NCI-H524 treated with DMSO at 0.1 percent for 48 hours (cell line): ENCODE measurements at regions not wholly inside any gene's neighbourhood (a gene's known extent, or its start where the extent isn't known, plus 50 kb on each side); places are given as distances from the start of the nearest gene placed in this dataset.

Experiments used
- DNase-seq: peaks from one replicate; lab custom pipeline; 2025; lab: John Stamatoyannopoulos, UW

DNA sequence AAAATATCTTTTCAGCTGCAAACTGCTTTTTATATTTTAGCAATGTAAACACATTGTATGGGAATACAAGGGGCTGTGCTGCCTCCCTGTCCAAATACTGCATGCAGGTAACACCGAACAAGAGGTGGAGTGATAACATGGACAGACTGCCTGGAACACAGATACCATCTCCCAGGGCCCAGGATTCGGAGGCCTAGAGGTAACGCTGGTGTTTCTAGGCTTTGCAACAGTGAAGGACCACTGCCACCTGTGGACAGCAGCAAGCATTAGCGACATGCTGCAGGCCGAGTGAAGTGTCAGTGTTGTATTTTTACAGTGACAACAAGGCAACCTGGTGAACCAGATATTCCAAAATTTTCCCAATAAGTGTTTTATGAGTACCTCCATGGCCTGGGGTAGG lies 379.1 kb downstream of the DMRT2 start:
- DNase-seq: no peak

DNA sequence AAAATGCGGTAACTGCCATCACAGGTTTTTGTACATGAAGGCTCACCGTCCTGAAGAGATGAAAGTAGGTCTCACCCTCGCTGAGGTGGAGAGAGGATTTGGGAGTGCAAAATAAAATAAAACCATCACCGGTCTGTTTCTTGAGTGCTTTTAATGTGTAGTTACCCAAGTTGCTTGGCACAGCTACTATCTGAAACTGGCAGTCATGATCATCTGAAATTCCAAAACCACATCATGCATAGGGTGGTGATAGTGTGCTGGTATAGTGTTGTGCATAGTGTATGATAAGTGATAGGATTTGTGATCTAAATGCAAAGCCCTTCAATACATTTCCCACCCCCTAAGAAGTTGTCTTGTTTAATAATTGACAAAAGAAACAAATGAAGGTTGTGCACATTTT lies 381.3 kb downstream of the DMRT2 start:
- no peak for DNase-seq

DNA sequence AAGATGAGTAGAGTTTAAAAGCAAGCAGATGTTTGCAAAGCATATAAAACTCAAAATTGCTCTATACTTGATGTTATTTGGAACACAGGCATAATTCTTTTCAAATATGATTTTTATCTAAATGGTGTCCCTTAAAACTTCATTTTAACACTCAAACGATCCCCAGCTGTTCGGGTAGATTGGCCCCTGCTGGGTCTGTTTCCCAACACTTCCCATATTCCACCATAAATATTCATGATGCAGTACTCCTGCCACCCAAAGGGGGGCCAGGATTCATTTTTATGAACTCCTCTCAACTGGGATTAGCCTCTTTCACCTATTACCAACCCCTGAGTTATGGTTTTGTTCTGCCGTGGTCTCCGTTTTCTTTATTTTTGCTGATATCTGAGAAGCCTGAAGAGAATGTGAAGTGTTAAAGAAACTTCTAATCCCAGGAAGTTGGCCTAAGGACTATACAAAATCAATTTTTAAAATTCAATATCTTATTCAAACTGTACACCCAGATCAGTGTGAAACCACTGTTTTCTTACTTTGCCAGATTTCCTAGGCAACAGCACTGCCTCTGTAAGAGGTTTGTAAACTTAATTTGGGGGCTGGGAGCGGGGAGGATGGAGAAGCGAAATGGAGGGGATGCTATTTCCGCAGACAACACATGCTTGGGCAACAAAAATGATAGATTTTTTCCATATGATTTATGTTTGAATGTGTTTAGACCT lies 384.1 kb downstream of the DMRT2 start:
- peak; percentile 38 for DNase-seq

DNA sequence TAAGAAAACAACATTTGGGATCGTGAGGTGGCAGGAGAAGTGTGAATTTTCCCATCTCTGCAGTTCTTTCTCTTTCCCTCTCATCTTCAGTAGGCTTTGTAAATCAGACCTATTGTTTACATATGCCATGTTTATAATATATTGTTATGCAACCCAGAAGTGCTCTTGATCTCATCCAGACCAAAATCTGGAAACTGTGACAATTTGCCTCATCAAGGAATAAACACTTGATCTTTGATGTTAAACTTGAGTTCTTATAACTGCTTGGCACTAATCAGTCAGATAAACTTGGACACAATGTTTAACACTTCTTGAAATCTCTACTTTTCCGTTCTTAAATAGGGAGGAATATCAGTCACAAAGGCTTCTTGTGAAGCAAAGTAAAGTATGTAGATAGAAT lies 384.7 kb downstream of the DMRT2 start:
- no peak for DNase-seq

DNA sequence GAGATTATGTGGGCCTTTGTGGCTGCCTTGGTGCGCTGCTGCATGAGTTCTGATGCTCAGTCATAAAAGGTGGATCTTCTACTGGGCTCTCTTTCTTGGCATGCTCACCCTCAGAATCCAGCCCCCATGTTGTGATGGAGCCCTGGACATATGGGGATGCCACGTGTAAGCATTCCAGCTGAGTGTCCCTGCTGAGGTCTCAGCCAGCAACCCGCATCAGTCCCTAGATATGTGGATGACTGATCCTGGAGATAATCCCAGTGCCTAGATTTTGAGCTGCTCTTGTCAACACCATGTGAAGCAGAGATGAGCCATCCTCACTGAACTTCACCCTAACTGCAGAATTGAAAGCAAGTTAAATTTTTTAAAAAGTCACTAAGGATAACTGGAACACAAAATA lies 390.1 kb downstream of the DMRT2 start:
- no peak for DNase-seq

DNA sequence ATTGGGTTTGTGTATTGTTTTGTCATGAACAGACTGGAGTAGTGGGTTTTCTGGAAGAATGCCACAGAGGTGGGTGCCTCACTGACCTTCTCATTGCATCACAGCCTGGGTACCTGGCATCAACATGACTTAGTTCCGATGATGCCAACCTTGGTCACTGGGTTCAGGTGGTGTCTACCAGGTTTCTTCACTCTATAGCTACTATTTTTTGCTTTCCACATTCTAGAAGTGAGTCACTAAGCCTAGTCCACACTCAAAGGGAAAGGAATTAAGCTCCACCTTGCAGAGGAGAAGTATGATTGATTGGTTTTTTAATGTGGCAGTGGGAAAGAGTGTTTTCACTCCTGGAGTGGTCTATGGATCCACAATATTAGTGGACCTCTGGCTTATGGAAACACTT lies 391.9 kb downstream of the DMRT2 start:
- no peak for DNase-seq

DNA sequence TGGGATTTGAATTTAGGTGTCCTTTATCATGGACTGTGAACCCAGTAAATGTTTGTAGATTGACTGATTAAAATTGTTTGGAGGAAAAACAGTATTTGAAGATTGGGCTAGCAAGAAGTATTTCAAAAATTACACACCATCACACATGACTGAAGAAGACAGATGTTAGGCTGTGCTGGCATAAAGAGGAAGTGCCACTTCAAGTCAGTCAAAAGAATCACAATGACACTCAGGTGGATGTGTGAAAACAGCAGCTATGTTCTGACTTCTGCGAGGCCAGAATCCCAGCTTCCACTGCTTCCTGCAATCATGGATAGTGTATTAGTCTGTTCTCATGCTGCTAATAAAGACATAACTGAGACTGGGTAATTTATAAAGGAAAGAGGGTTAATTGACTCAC lies 393.3 kb downstream of the DMRT2 start:
- no peak for DNase-seq

DNA sequence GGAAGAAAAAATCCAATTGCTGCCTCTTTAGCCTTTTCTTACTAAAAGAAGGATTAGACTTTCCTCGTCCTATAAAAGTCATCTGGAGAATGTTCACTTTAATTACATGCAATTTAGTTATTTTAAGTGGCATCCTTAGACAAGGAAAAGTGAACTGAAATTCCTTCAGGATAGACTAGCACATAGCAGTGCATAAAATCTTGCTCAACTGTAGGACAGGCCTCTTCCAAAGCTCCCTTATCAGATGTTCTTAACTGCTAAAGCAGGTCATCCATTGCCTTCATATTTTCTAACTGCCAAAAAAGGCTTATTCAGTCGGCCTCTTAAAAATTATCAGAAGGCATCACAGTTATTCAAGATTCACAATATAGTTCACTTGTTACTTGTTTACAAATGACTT lies 396.5 kb downstream of the DMRT2 start:
- DNase-seq: no peak

DNA sequence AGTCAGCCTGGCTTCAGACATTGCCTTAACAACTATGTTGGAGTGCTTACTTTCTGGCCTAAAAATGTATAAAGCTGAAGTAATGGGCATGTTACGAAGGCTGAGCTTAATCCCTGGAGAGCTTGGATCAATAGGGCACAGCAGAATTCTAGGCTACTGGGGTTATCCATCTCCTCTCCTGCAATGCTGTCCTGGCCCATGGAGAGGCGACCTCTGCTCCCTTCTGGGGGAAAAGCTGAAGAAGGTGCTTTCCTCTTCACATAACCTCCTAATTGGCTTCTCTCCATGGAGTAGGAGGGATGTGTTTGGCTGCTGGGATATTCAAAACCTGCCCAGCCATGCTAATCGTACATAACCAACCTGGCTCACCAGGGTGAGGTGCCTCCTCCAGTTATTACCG lies 403.5 kb downstream of the DMRT2 start:
- no peak for DNase-seq

DNA sequence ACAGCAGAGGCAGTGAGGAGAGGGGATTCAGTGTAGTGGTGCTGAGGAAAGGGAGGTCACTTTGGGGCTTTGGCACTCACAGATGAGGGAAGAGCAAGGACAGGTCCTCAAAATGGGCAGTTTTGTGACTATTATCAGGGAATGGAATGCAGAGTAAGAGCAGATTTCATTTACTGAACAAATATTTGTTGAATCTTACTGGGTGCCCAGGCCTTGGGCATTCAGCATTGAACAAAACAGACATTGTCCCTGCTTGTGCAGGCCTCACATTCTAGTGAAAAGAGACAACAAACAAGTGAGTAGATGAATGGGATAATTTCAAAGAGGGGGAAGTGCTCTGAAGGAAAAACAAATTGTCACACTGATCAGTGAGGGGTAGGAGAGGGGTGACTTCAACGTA lies 404.1 kb downstream of the DMRT2 start:
- DNase-seq: no peak

DNA sequence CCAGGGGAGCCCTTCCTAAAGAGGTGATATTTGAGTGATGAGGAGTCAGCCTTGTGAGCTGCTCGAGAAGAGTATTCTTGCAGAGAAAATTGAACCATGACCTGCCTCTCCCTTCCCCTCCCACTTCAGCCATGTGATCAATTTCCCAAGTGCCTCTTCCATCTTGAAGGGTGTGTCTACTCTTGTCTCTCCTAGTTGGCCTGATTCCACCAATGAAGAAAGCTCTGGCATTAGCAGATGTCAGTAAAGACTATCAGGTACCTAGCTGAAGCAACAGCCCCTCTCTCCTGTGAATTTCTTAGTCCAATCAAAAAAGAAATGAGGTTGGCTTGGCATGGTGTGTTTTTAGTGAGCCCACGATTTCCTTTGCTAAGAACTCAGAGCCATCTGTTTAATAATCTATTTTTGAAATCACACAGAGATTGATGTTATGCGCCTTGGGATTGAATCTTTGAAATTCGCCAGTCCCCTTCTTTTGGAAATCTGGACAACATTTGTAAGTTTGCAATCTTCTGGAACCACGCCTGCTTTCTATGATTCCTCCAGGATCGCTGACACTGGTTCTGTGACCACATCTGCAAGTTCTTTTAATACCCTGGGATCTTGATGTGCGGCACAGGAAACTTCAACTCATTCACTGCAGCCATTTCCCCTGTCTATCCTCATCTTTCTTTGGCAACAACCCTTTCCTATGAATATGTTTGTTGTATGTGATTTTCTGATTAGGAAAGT lies 404.6 kb downstream of the DMRT2 start:
- DNase-seq: no peak

DNA sequence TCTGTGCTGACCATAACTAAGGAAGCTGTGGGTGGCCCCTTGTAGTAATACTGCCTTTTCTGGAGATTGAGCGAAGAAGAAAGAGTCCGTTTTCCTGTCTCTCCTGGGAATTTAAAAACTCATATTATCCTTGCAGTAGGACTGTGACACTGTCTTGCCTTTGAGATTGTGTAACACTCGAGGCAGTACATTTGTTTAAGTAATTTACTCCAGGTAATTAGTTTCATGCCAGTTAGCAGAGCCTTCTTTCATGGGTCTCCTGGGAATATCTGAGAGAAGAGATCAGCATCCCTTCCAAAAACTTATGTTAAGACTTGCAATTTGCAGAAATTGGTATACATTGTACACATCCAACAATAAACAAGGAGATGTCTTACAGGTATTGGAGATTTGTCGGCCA lies 405.6 kb downstream of the DMRT2 start:
- no peak for DNase-seq

DNA sequence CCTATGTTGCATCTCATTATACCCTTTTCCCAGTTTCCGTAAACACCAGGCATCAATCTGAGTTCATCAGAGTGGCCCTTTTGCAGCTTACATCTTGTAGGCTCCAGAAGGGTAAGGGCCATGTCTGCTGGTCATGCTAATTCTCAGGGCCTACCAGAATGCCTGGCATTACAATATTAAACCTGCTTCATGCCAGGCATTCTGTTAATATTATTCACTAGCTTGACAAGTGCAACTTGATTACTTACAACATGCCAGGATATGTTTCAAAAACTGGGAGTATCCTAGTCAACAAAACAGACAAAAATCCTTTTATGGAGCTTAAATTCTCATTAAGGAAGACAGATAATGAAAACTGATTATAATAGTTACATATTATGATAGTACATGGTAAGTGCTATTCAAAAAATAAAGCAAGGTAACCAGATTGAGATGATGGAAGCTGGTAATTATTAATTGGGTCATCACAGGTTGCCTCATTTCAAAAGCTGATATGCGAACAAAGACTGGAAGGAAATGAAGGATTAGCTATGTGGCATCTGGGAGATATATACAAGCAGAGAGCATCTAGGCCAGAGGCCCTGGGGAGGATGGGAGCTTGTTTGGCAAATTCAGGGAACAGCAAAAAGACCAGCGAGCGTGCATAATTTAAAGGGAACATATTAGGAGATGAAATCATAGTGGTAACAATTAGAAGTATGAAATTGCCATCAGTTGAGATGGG lies 406.3 kb downstream of the DMRT2 start:
- no peak for DNase-seq

DNA sequence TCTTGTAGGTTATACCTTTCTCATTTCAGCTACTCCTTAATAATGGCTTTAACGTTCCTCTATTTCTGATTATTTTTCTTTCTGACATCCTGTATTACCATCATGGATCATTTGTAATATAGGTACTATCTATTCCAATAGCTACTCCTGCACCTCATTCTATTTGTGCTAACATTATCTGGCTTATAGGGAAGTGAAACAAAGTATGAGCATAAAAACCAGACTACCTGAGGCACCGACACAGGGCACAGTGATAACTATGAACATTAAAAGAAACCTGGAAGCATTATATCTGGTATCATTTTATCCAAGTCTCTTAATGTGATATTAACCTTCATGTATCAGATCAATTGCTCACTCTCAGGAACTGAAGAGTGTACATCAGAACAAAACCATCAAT lies 407.3 kb downstream of the DMRT2 start:
- no peak for DNase-seq

DNA sequence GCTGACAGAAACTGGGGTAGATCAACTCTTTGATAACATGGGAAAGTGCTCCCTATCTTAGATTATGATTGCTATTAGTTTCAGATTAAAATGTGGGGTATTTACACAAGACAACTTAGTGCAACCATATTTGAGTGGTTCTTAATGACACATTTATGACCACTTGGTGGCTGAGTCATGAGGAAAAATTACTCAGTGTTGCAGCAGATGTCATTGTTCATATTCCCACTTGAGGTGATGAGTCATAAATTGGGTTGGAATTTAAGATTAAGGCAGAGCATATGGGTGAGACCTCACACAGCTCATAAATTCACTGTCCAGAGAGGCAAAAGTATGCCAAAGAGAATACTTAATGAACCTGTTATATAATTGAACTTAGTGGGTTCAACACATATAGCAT lies 408.3 kb downstream of the DMRT2 start:
- peak; percentile 72 for DNase-seq

DNA sequence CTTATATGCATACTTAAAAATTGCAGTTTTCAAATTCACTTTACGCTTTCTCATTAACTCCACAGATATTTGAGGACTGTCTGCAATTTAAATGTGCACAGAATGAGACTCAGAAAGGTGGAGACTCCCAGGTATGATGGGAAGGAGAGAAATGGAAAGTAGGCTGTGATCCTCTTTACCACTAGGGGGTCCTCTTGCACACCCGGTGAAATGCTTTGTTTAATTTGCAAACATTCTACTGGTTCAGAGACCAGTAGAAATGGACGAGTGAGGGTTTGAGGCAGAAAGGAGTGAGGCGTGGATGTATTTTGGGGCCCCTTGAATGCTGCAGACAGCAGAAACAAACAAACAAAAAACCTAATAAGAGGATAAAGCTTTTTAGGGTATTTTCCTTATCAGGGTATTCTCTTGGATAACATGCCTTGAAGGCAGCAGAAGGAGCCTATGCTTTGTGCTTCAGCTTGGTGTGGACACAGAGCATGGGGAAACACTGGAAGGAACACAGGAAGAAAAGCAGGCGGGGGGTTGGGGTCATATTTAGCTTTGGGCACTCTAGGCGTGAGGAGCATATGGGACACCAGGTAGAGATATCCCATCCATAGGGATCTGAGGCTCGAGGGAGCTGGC lies 410.1 kb downstream of the DMRT2 start:
- DNase-seq: no peak

DNA sequence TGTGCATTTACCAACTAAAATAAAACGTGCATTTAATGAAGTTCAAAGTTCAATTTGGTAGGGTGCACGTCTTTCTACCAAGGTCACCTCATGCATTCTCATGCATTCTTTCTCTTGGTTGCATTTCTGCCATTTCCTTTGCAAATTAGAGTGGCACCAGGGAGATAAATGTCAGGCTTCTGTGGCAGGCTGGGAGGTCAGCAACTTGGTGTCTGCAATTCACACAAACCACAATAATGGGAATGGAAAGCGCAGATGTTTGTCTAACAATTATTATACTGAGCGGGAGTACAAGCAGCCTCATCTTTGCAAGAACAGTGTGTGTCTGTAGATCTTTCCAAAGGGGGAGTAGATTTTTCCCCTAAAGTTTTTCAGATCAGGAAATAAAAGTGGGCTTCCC lies 411.7 kb downstream of the DMRT2 start:
- DNase-seq: no peak

DNA sequence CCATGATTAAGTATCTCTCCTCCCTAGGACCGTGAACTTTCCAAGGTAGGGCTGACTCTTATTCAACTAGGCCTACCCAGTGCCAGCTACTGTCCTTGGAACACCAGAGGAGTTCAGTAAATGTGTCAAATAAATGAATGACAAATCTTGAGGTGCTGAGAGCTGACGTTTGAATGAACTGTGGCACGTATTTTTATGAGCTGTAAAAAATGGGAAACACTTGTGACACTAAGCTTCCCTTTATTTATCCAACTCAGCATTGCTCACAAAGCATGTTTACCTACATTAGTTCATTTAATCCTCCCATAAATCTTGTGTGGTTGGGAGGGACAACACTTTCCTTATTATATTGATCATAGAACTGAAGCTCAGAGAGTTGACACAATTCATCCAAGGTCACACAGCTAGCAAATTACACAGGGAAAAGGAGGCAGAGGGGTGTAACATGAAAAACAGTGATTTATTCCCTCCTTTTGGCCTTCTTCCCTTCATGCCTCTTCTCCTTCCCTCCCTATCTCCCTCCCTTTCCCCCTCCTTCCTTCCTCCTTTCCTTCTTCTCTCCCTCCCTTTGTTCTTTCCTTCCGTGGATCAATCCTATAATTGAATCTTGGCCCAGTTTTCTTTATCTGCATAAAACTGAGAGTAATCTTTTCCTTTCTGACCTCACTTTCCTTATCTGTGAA lies 412.6 kb downstream of the DMRT2 start:
- DNase-seq: no peak

DNA sequence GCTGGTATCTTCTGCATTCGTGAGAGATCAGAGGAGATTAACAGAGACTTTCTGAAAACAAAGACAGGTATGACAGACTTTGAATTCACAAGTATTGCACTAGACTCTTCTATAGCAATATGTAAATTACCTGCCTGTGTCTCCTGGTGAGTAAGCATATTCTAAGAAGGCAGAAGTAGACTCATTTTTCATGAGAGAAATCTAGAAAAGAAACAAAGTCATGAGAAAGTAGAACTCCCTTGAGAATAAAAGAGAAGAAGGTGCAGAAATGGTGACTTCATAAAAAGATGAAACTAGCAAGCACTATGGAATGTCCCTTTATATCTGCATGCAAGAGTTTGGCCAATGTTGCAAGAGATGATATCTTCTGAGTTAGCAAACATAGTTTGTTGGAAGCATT lies 419.8 kb downstream of the DMRT2 start:
- DNase-seq: no peak

DNA sequence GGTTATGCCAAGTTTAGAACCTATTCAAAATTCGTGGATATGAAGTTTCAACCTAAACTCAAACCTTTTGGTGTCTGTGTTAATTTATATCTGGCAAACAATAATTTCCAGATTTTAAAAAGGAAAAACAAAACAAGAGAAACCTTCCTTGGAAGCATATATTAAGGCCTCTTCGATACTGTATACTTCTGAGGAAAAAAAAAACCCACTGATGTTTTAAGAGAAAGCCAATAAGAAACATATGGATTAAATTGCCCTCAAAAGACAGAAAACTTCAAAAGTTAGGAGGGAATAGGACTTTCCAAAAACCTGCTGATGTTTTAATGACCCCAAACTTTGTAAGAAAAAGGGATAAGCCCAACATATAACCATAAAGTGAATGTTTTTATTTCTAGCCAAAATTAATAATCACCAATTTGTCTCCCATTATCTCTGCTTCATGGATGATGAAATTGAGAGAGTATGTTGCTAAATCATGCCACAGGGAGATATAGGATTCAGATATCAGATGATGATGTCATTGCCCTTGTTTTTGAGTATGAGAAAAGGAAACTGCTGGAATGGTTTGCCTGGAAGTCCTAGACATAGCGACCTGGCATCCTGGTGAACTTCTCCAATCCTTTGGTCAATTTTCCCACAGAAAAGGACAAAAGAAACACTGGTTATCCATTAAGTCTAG lies 423.9 kb downstream of the DMRT2 start:
- no peak for DNase-seq

DNA sequence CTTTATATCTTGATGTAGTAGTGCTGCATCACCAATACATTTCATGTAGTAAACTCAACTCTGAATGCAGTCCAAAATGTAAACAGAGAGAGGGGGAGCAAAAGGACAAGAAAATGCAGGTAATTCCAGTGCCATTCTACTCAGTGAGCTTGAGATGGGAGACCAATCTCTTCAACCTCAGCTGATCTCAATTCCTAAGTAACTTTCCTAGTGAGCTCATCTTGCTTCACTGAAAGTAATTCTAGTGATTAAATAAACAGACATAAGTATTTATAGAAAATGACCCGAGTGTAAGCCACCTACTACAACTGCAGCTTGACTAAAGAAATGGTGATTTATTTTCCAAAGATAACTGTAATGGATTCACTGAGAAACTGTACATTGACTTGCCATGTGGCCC lies 424.5 kb downstream of the DMRT2 start:
- DNase-seq: no peak
